AG04449 (cell line): ENCODE measurements at regions not wholly inside any gene's neighbourhood (a gene's known extent, or its start where the extent isn't known, plus 50 kb on each side); places are given as distances from the start of the nearest gene placed in this dataset.

ENCODE experiments used
- CTCF ChIA-PET: fragments of 350-600 bp; formaldehyde crosslinking; extraction: SDS; loops from one replicate; lab custom pipeline; 2021; ENCODE audit warnings: antibody characterized with exemption; lab: Yijun Ruan, JAX
- POLR2A ChIA-PET: fragments of 400-600, 350-600 bp; formaldehyde crosslinking; extraction: SDS; loops from one replicate; lab custom pipeline; 2020; ENCODE audit warnings: antibody characterized with exemption, inconsistent platforms; lab: Yijun Ruan, JAX
- DNase-seq: peaks from one replicate; pipeline ENCODE4 v3.0.0-alpha.2; 2010; ENCODE audit warnings: low read depth, low spot score
- H3K4me3 ChIP-seq: 2 replicates; pipeline ENCODE4 v1.5.1; 2011; ENCODE audit warnings: low read depth, mild to moderate bottlenecking, control low read depth, low read length
- TF ChIP-seq, protein P1 (sequence below): IDR thresholded peaks from one replicate; pipeline ENCODE4 v1.5.1; 2011; ENCODE audit warnings: mild to moderate bottlenecking, moderate library complexity, low read length, control low read depth, inconsistent platforms; ENCODE audit not compliant: insufficient read depth; ENCODE audit errors: missing control alignments

DNA sequence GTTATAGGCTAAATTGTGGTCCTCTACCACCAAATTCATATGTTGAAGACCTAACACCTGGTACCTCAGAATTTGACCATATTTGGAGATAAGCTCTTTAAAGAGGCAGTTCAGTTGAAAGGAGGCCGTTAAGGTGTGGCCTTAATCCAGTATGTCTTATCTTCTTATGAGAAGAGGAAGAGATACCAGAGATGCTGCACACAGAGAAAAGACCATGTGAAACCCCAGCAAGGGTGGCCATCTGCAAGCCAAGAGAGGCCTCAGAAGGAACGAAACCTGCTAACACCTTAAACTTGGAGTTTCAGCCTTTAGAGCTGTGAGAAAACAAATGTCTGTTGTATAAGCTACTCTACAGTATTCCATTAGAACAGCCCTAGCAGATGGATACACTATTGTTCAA lies 528.1 kb upstream of the DCC start:
- no peak for DNase-seq
- TF ChIP-seq, protein P1, sequence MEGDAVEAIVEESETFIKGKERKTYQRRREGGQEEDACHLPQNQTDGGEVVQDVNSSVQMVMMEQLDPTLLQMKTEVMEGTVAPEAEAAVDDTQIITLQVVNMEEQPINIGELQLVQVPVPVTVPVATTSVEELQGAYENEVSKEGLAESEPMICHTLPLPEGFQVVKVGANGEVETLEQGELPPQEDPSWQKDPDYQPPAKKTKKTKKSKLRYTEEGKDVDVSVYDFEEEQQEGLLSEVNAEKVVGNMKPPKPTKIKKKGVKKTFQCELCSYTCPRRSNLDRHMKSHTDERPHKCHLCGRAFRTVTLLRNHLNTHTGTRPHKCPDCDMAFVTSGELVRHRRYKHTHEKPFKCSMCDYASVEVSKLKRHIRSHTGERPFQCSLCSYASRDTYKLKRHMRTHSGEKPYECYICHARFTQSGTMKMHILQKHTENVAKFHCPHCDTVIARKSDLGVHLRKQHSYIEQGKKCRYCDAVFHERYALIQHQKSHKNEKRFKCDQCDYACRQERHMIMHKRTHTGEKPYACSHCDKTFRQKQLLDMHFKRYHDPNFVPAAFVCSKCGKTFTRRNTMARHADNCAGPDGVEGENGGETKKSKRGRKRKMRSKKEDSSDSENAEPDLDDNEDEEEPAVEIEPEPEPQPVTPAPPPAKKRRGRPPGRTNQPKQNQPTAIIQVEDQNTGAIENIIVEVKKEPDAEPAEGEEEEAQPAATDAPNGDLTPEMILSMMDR, result no peak
- CTCF ChIA-PET, result no interaction called here
- POLR2A ChIA-PET, result no interaction called here
- H3K4me3 ChIP-seq, result no peak overlapping the region

DNA sequence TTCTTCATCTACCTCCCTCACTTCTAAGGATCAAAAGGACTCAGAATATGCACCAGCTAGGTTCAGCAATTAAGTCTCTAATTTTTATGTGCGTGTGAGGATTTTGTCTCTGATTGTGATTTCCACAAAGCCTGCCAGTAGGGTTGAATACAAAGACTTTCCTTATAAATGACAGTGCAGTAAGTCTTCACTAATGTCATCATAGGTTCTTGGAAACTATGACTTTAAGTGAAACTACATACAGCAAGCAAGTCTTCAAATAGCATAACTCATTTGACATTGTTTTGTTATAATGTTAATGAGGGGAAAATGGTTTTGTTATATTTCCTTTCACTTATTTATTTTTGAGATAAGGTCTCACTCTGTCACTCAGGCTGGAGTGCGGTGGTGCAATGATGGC lies 526.3 kb upstream of the DCC start:
- ChIA-PET POLR2A (no interaction called here), CTCF (no interaction called here)
- DNase-seq, result no peak
- TF ChIP-seq, protein P1, result no peak
- H3K4me3 ChIP-seq, result no peak overlapping the region

DNA sequence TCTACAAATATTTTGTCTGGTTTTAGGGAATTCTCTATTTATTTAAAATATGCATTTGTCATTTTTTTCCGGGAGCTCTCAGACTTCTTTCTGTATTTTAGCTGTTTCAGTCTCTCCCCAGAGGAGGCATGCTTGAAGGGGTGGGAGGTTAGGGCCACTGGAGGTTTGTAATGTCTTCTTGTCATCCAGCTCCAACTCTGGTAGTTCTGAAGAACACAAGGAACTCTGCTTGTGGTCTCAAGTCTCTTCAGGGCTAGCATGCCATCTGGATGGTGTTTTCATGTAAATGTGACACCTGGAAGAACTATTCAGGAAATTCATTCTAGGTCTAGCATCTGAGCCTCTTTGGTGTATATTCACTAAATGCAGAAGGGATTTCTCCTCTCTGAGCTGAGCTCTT lies 518.4 kb upstream of the DCC start:
- ChIA-PET CTCF (no interaction called here), POLR2A (no interaction called here)
- H3K4me3 ChIP-seq, result no peak overlapping the region
- no peak for DNase-seq
- TF ChIP-seq, protein P1, result no peak

DNA sequence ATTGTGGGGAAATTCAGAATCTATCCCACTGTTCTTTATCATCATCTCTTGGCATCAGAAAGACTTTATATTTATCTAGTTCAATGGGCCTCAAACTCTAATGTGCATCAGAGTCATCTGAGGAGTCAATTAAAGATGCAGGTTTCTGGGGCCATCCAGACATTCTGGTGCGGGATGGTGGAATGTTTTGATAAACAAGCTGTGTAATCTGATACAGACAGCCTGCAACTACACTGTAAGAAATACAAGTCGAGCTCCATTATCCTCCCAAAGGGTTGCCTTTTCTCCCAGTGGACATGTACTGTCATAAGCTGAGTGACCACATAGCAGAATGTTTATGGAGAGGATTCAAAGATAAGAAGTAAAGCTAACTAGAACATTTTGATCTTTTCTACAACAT lies 515.3 kb upstream of the DCC start:
- no peak for DNase-seq
- TF ChIP-seq, protein P1, result no peak
- POLR2A ChIA-PET, result no interaction called here
- H3K4me3 ChIP-seq, result no peak overlapping the region
- CTCF ChIA-PET, result no interaction called here

DNA sequence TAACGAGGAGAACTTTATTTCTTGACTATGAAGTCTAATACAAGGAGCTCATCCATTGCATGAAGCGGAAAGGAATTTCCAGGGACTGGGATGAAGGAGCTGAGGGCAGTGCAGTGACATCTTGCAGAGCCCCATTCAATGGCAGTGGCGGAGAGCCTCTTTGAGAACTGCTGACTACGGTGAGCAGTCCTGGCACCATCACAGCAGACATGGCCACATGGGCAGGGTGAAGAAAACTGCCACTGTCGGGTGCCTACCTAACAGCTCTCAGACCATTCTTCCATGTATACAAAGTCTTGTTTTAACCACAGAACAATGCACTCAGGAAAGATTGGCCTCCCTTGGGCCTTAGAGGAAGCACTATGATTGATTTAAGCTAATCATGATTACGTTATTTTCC lies 506.1 kb upstream of the DCC start:
- POLR2A ChIA-PET, result no interaction called here

DNA sequence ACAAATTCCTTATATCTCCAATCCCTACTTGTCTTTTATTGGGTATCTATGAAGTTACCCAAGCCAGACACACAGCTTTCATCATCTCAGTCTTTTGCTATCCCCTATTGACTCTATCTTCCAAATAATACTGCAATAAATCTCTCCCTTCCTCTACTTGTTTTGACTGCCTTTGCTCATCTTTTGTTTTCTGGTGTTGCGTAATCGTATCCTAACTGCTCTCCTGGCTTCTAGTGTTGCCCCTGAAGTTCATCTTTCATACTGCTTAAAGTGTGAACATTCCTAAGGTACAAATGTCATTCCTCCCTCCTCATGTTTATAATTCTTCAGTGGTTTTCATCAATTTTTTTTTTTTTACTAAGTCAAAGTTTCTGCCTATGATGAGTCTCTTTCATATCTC lies 491.3 kb upstream of the DCC start:
- ChIA-PET CTCF (no interaction called here), POLR2A (no interaction called here)
- no peak for DNase-seq
- TF ChIP-seq, protein P1, result no peak
- no peak overlapping the region for H3K4me3 ChIP-seq

More for the DNA sequence above, 506.1 kb upstream of the DCC start:
- TF ChIP-seq, protein P1, result no peak
- CTCF ChIA-PET, result no interaction called here
- H3K4me3 ChIP-seq, result no peak overlapping the region
- no peak for DNase-seq
